Thyroid gland (tissue), 4 donors: ENCODE measurements at regions not wholly inside any gene's neighbourhood (a gene's known extent, or its start where the extent isn't known, plus 50 kb on each side); places are given as distances from the start of the nearest gene placed in this dataset.

Experiments
- DNase-seq, 2 donors: peaks; one replicate each; pipeline ENCODE4 v3.0.0-alpha.2; 2019
- H3K27ac ChIP-seq, 3 donors: fragments of 200-600 bp; sonication (generic); 1 replicate in 2 of 3; 2 replicates in 1 of 3; pipeline ENCODE4 v1.5.1; 2016 to 2019; ENCODE audit warnings: mild to moderate bottlenecking in 1 of 3, moderate library complexity in 1 of 3
- H3K27me3 ChIP-seq: fragments of 200-600 bp; sonication (generic); one replicate; pipeline ENCODE4 v1.5.1; 2019
- H3K36me3 ChIP-seq, 2 donors: fragments of 200-600 bp; sonication (generic); one replicate each; pipeline ENCODE4 v1.5.1; 2016 to 2019
- H3K4me1 ChIP-seq, 2 donors: fragments of 200-600 bp; sonication (generic); one replicate each; pipeline ENCODE4 v1.5.1; 2017 to 2019
- H3K4me3 ChIP-seq, 3 donors: fragments of 200-600 bp; sonication (generic); replicated peaks in 1 of 3; 1 replicate in 2 of 3; 2 replicates in 1 of 3; pipeline ENCODE4 v1.5.1; 2016; ENCODE audit warnings: mild to moderate bottlenecking in 1 of 3
- H3K9me3 ChIP-seq: fragments of 200-600 bp; sonication (generic); one replicate; pipeline ENCODE4 v1.5.1; 2017
- POLR2A ChIP-seq, 2 donors: fragments of 450-650 bp; IDR thresholded peaks; one replicate each; pipeline ENCODE4 v1.6.1; 2017; ENCODE audit warnings: antibody characterized with exemption in 2 of 2, mild to moderate bottlenecking in 2 of 2, moderate library complexity in 1 of 2
- WGBS, 2 donors: methylation state at CpG; one replicate each; pipeline ENCODE4 v1.1.5; 2017; 5-methylcytosine and 5-hydroxymethylcytosine counted together
- intact Hi-C: fragments of 100-400 bp; cut with DNase I; formaldehyde crosslinking; loops from one replicate; pipeline ENCODE4 v1.15.1; 2023
- TF ChIP-seq, protein P1 (sequence below), 6 experiments: fragments of 200-600 bp in 3 of 6; fragments of 450-650 bp in 3 of 6; sonication (generic) in 3 of 6; IDR thresholded peaks; one replicate each; pipeline ENCODE4 v1.5.1; 2016 to 2019; ENCODE audit warnings: antibody characterized with exemption in 6 of 6, mild to moderate bottlenecking in 2 of 6, inconsistent platforms in 1 of 6, moderate library complexity in 1 of 6

DNA sequence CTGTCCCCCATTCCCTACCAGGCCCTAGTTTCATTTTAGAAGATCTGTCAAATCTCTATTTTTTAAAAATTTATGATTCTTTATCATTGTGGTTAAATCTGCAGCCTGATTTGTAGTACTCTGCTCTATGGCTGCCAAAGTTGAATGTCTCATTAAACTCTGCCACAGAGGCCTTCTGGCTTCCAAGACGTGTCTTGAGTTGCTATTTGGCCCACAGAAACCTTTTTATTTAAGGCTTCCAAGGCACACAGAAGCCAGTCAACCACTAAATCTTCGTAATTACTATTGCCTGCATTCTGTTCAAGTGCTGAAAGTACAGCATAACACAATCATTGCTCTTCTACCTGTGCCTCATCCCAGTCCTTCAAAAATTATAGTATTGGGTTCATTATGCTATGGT is 971.0 kb downstream of the NCAM2 start:
- DNase-seq = no peak
- intact Hi-C loops = no loop called here
- H3K4me1 ChIP-seq = no peaks in the 10 kb centered on the region
- no peak overlapping the region for H3K4me3 ChIP-seq
- TF ChIP-seq, protein P1, sequence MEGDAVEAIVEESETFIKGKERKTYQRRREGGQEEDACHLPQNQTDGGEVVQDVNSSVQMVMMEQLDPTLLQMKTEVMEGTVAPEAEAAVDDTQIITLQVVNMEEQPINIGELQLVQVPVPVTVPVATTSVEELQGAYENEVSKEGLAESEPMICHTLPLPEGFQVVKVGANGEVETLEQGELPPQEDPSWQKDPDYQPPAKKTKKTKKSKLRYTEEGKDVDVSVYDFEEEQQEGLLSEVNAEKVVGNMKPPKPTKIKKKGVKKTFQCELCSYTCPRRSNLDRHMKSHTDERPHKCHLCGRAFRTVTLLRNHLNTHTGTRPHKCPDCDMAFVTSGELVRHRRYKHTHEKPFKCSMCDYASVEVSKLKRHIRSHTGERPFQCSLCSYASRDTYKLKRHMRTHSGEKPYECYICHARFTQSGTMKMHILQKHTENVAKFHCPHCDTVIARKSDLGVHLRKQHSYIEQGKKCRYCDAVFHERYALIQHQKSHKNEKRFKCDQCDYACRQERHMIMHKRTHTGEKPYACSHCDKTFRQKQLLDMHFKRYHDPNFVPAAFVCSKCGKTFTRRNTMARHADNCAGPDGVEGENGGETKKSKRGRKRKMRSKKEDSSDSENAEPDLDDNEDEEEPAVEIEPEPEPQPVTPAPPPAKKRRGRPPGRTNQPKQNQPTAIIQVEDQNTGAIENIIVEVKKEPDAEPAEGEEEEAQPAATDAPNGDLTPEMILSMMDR (IDR thresholded peaks at IDR 0.05) = no peak
- TF ChIP-seq POLR2A (IDR thresholded peaks at IDR 0.05) = no peak
- H3K27ac ChIP-seq = no peak overlapping the region
- H3K27me3 ChIP-seq = no peaks in the 10 kb centered on the region
- no peaks in the 10 kb centered on the region for H3K36me3 ChIP-seq
- 27 to 40% methylated on average over 2 of the region's 2 CpGs for WGBS, 2 donors
- no peaks in the 10 kb centered on the region for H3K9me3 ChIP-seq

DNA sequence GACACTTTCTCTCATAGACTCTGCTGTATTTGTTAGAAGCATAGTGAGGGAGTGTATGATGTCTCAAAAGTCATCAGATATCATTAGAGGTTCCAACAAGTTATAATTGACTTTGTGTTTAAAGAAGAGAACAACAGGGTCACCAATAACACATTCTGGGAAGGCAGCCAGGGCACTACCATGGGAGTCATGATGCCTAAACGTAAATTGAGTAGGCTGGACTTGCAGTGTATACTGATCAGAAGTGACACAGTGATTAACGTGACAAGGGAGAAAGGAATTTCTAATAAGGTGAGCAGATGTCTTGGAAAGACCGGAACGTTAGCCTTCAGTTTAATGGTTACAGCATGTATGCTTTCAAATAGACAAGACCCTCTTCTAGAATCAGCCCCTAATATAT is 973.2 kb downstream of the NCAM2 start:
- no peaks in the 10 kb centered on the region for H3K9me3 ChIP-seq
- no peak for TF ChIP-seq POLR2A (IDR thresholded peaks at IDR 0.05)
- TF ChIP-seq, protein P1 (IDR thresholded peaks at IDR 0.05) = no peak
- H3K4me1 ChIP-seq = no peaks in the 10 kb centered on the region
- H3K27ac ChIP-seq = no peak overlapping the region
- no peaks in the 10 kb centered on the region for H3K36me3 ChIP-seq
- intact Hi-C loops = no loop called here
- H3K4me3 ChIP-seq = no peak overlapping the region
- H3K27me3 ChIP-seq = no peaks in the 10 kb centered on the region
- 75 to 77% methylated on average over 4 of the region's 4 CpGs for WGBS, 2 donors
- no peak for DNase-seq

DNA sequence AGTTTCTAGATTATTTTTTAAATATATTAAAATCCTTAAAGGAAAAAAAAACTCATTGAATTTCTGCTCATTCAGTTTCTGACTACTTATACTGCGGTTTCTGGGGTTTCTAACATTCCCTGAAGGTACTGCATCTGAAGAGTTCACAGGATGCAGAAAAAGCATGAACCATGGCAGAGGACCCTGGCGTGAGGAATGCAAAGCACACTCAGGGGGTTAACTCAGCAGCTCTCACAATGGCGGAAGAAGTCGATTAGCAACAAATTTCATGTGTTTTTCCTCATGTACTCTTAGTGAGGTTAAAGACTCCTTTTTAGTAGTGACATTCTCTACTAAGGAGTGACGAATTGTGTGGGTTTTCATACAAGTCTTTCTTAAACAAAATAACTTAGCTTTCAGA is 975.6 kb downstream of the NCAM2 start:
- H3K36me3 ChIP-seq = no peaks in the 10 kb centered on the region
- H3K4me1 ChIP-seq = no peaks in the 10 kb centered on the region
- no peaks in the 10 kb centered on the region for H3K9me3 ChIP-seq
- no peak overlapping the region for H3K27ac ChIP-seq
- 56 to 59% methylated on average over 5 of the region's 5 CpGs for WGBS, 2 donors
- no peak overlapping the region for H3K4me3 ChIP-seq
- H3K27me3 ChIP-seq = no peaks in the 10 kb centered on the region
- intact Hi-C loops = no loop called here
- no peak for DNase-seq
- TF ChIP-seq, protein P1 (IDR thresholded peaks at IDR 0.05) = no peak
- no peak for TF ChIP-seq POLR2A (IDR thresholded peaks at IDR 0.05)

DNA sequence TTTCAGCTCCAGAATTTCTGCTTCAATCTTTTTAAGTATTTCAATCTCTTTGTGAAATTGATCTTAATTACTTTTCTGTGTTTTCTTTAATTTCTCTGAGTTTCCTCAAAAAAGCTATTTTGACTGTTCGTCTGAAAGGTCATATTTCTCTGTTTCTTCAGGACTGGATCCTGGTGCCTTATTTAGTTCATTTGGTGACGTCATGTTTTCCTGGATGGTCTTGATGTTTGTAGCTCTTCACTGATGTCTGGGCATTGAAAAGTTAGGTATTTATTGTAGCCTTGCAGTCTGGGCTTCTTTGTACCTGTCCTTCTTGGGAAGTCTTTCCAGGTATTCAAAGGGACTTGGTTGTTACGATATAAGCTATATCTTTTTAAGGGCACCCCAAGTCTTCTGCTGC is 998.7 kb downstream of the NCAM2 start:
- Histone ChIP-seq H3K27ac (no peak overlapping the region), H3K27me3 (no peaks in the 10 kb centered on the region), H3K36me3 (no peaks in the 10 kb centered on the region), H3K4me3 (no peak overlapping the region), H3K4me1 (no peaks in the 10 kb centered on the region), H3K9me3 (no peaks in the 10 kb centered on the region)
- TF ChIP-seq, protein P1 (IDR thresholded peaks at IDR 0.05) = no peak
- no peak for TF ChIP-seq POLR2A (IDR thresholded peaks at IDR 0.05)
- DNase-seq = no peak
- intact Hi-C loops = no loop called here
- WGBS, 2 donors = 81 to 87% methylated on average over 3 of the region's 3 CpGs

DNA sequence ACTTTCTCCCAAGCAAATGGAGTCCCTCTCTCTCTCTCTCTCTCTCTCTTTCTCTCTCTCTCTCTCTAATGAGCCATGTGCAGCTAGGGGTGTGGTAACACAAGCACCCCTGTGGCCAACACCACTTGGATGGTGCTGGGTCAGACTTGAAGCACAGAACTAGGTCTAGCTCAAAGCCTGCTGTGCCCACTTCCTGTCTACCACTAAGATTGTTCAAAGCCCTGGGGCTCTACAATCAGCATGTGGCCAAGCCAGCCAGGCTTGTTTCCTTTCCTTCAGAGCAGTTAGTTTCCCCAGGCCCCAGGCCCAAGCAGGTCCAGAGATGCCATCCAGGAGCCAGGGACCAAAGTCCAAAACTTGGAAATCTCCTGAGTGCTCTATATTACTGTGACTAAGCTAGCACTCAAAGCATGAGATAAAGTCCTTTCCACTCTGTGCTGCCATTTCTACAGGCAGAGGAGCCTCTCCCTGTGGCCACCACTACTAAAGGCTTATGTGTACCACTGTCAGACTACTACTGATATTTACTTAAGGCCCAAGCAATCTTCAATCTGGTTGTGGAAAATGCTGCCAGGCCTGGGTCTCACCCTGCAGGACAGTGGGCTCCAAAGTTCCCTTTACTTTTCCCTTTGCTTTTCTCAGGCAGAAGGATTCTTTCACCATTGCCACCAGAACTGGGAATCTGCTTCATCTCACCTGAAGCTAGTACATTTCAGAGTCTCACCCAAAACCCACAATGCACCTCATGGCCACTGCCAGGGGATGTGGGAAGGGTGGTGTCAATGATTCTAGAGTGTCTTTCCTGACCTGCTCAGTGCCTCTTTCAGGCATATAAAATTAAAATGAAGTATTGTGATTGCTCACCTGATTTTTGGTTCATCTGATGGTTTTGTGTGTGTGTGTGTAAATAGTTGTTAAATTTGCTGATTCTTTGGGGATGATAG is 999.5 kb downstream of the NCAM2 start:
- TF ChIP-seq POLR2A (IDR thresholded peaks at IDR 0.05) = no peak
- TF ChIP-seq, protein P1 (IDR thresholded peaks at IDR 0.05) = no peak

More for the DNA sequence above, 999.5 kb downstream of the NCAM2 start:
- intact Hi-C loops = no loop called here
- Histone ChIP-seq H3K4me1 (no peaks in the 10 kb centered on the region), H3K36me3 (no peaks in the 10 kb centered on the region), H3K27ac (no peak overlapping the region), H3K27me3 (no peaks in the 10 kb centered on the region), H3K9me3 (no peaks in the 10 kb centered on the region), H3K4me3 (no peak overlapping the region)
- no peak for DNase-seq
